Activated T-cell treated with anti-CD3 and anti-CD28 coated beads for 48 hours (primary cell): ENCODE measurements at regions not wholly inside any gene's neighbourhood (a gene's known extent, or its start where the extent isn't known, plus 50 kb on each side); places are given as distances from the start of the nearest gene placed in this dataset.

Experiments
- DNase-seq: peaks from one replicate; pipeline ENCODE4 v3.0.0-alpha.2; 2020; ENCODE audit warnings: low read depth

DNA sequence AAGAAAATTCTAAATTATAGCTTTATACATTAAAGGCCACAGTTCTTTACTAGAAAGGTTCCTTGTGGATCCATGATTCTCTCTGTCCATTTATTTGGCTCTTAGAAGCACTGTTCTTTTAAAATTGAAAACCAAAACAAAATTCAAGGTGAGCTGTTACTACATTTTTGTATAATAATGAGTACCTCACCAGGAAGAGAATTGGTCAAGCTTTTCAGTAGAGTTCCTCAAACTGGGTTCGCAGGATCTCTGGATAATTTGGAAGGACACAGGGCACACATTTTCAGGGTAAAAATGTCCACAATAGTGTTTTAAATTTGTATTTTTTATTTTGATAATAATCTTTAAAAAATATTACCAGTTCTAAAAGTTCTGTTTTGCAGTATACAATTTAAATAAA is 93.0 kb downstream of the PPP1R3A start:
- no peak for DNase-seq

DNA sequence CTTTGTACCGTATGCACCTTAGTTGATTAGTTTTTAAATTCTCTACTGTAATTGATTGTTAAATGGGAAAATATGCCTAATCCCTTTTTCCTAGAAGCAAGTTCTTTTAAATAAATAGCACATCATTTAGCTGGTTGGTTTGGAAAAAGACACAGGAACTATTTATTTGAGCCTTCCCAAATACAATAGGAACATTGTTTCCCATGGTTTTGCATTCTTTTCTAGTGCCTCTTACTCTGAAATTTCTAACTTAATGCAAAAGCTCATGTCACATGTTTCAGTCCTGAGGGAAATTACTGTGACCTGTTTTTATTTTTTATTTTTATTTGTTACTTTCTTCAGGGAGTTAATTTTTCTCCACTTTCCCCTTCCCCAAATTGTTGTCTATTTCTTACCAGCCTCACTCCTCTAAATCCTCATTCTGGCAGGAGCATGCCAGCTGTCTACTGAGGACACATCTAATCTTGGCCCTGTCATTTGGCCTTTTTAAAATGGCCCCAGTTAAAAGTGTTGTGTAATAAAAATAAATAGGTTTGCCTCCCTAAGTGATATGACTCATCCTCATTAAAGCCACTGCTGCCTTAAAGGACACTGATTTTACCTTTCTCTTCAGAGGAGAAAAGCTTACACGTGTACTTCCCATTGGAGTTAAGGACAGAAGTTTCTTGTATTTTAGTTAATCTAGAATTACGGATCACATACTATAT is 94.5 kb downstream of the PPP1R3A start:
- no peak for DNase-seq

DNA sequence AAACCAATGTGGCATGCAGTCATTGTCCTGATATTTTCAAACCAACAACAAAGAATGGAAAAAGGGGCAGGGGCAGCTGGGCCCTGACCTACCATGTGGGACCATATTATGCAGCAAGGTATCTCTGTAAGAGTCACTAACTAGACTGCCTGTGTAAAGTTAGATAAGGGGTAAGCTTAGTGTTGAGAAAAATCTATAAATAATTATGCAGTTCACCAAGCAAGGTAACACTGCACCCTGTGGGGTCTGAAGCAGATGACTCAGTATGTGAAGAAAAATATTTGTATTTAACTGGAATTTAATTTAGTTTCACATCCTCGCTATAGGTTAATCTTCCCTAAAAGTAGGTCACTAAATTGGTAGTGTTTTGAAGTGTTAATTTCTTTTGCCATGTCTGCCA is 99.3 kb downstream of the PPP1R3A start:
- DNase-seq: no peak

DNA sequence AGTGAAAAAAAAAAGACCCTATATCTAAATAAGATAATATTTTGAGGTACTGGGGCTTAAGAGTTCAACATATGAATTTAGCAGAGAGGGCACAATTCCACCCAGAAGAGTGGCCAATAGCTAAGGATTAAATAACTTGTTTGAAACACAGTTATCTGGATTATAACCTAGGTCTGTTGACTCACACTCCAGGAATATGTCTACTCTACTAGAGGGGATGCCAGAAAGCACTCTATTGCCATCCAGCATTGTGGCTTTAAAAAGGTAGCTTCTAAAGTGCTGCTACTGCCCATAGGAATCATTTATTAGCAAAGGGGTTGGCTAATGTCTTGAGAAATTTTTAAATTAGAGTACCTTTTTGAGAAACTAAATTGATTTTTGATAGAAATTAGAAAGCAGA is 102.2 kb downstream of the PPP1R3A start:
- no peak for DNase-seq

DNA sequence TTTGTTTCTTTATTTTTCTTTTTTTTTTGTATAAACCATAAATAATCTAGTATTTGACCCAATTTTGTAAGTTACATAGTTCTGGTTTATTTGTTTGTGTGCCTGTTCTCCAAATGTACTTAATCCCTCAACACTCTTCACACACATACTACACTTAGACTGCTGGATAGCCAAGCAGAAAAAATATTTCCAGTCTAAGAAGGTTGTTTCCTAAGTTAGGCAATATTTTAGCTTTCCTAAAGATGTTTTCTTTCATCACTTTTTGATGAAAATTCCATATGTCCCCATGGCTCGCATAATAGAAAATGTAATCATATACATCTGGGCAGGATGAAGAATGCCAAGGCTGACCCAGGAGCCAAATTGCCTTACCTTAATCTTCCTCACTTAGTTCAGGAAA is 105.3 kb downstream of the PPP1R3A start:
- DNase-seq: no peak

DNA sequence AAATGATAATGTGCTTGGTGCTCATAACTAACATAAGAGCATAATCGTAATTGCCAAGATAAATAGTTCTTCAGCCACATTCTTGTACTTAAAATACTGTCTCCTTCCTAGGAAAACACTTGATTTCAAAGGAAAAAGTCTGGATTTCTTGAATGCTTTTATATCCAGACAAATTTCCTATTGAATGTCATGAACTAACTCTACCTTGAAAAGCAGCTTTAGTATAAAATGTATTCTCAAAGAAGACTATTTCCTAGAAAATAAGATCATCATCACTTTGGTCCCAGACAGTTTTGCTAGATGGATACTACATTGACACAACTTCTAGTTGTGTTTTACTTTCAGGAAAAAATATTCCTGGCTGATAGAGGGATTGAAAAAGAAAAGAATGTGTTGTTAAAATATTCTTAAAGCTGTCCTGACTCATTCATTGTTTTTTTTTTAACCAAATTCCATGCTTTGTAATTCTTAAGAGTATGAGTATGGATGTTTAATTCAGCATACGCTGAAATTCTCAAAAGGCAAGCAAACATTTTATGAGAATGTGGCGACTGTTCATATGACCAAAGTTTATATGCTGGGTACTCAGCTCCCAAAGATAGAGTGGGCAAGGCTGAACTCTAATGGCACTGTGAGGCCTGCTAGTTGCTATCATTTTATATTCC is 106.1 kb downstream of the PPP1R3A start:
- DNase-seq: no peak

DNA sequence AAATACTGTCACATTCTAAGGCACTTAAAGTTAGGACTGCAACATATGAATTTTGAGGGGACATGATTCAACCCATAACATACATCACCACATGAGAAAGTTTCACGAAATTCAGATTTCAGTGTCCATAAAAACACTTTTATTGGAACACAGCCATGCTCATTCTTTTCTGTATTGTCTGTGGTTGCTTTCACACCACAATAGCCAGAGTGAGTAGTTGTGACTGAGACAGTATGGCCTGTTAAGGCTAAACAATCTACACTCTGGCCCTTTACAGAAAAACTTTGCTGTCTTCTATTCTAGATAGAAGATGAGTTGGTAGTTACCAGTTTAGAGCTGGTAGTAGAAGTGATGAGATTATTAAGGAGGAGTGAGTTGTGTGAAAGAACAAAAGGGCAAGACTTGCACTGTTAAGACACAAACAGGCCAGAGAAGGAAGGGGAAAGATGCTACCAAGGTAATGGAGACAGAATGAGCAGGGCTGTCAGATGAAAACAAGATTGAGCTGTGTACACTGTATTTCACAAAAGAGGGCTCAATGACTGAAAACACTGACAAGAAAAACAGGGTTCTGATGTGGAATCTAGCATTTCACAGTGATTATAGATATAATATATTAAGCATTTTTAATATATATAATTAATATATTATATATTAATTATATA is 108.6 kb downstream of the PPP1R3A start:
- no peak for DNase-seq

DNA sequence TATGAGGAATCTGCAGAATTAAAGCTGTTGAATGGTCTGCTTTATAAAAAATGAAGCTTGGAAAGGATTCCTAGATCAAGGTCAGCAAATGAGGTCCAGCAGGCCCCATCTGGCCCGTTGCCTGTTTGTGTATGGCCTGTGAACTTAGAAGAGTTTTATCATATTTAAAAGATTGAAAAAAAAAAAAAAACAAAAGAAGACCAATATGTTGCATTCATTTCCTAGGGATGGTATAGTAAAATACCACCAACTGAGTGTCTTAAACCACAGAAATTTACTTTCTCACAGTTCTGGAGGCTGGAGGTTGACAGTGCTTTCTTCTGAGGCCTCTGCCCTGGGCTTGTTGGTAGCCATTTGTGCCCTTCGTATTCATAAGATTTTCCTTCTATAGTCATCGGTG is 109.2 kb downstream of the PPP1R3A start:
- no peak for DNase-seq

DNA sequence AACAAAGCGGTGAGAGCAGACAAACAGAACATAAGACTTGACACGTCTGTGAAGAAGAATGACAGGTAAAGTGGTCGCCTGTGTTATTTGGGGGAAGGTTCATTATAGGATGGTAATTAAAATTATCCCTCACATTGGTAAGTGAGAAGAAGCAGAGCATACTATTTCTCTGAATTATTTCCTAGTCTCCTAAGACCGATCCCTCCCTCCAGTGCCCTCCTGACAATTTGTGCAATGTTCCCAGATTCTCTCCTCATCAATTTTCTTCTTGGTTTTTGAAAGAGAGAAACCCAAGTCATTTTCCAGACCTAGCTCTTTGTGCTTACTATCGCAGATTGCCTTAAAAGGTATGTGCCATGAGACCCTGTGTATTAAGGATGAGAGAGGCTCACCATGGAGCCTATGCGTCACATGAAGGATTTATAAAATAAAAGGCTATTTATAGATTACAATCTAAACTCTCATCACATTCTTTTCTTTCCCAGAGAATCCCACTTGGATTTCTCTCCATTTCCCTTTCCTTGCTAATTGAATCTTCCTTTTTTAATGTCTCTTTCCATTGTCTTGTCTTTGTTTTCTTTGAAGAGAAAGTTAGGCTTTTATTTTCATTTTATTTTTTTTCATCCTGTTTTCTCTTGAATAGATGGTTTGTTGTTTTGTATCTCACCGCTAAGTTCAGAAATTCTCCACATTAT is 112.0 kb downstream of the PPP1R3A start:
- no peak for DNase-seq

DNA sequence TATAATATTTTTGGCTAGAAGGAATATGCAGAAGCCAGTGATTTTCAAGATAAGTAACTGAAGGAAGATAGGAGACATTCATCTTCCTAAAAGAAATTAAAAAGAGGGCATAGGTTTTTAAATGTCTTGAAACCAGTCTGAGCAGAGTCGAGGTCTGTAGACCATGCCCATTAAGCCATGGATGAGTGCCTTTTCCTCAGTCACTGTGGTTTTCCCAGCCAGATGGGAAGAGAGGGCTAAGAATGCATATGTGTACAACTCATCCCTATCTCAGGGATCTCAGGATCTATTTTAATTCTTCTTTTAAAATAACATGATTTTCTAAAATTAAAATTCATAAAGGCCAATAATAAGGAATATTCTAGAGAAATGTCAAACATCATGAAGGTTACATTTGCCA is 112.8 kb downstream of the PPP1R3A start:
- DNase-seq: no peak

DNA sequence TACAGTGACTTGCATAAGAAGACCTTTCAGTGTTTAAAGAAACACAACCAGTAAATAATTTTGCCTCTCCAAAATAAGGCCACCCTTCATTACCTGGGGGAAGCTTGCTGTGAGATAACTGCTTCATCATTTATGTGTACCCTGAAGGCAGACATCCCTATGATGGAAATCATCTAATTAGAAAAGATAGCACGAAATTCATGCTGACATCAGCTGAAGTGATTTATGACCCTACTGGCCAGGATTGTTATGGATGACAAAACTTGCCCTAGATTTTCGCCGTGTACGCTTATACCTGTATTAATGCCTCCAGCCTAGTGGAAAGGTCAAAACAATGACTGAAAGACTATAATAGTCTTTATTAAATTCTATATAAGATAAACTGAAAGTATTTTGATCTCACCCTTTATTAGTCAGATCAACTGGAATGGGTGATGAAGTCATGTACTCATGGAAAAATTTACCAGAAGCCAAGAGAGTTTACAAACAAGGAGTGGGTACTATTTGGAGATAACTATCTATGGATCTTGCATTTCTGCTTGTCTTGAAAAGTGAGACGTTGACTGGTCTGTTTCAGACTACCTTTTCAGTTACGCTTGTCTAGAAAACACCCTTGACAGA is 114.2 kb downstream of the PPP1R3A start:
- no peak for DNase-seq

DNA sequence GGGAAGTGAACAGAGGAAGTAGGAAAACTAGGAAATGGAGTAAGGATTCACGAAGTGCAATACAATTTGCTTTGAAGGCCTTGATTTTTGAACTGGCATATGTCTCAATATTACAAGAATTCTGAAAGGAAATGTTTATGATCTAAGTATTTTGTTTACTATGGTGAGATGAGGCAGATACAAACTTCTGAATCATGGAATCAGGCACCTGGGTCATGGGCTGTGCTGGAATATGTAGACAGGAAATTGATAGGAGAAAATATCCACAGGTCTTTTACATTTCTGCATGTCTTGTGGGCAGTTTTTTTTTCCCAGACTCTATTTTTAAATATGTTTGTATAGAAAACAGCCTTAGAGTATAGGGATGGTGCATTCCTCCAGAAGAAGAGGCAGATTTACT is 117.1 kb downstream of the PPP1R3A start:
- DNase-seq: no peak

DNA sequence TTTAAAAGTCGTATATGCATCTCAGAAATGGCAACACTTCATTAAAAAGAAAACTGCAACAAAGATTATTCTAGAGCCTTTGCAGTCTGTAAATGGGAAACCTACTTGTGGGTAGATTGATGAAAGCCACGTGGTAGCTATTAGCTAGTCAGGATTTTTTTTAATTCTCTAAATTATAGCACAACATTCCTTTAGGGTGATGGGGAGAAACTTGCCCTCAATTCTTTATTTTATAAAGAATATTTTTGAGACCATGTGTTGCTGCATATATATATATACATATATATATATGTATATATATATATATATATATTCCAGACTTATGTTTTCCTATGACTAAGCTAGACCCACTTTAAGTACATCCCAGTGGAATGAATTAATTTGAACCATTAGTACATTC is 118.0 kb downstream of the PPP1R3A start:
- DNase-seq: no peak

DNA sequence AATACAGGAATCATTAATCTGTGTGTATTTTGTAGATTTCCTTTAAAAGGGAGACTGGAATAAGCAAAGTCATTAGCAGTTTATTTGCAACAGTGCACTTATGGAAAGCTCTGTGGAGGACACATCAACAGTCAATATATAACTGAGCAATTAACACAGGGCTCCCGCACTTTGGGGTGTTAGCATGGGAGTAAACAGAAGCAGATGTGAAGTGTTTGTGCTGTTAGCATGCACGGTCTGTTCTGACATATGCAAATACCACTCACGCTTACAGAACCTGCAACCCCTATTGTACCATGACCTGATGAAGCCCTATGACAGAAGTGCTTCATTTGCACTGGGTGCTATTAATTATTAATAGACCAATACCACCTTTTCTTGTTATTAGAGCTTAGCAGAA is 118.9 kb downstream of the PPP1R3A start:
- no peak for DNase-seq

DNA sequence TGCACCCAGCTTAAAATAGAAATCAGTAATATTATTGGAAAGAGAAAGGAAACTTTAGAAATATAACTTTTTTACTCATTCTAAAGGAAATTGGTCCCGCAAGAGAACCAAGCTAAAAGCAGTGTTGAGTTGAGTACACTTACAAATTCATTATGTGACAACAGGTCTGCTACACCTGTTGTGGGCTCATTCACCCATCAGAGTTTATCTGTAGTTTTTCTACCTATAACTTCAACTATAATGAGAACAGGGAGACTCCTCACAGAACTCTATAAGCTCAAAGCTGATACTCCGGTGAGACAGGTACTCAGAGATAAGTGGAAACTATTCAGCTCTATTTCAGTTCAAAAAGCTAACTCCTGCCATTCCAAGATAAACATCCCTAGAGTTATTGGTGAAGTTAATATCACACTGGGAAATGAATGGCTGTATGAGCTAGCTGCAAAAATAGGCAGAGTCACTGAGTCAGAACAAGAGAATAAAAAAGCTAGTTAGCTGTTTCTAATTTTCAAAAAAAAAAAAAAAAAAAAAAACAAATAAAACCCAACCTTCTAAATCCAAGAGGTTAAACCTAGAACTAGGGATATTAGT is 121.3 kb downstream of the PPP1R3A start:
- no peak for DNase-seq

DNA sequence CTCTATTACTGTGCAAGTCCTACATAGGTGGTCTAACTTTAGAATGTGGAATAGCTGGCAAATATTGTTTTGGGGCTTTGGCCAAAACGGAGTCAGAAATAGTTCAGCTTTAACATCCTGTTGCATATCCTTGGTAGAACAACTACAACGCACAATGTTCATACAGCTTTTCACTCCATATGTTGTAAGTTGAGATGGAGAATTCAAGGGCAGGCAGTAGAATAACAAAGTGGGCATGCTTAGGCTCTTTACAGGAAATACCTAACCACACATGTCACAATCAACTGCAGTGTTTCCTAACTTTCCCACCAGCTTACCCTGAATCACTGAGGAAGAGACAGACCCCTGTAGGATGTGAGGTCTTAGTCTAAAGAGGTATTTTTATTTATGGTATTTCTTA is 122.3 kb downstream of the PPP1R3A start:
- no peak for DNase-seq

DNA sequence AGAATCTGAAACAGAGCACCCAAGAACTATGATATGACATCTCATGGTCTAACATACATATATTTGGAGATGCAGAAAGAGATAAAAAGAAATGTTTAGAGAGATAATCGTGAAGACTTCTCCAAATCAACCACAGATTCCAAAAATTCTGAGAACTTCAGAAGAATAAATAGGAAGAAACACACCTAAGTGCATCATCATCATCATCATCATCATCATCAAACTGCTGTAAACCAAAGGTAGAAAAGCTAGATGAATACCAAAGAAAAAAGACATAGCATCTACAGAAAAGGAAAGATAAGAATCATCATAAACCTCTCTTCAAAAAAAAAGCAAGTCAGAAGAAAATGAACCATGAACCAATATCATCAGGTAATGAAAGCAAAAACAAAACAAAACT is 124.2 kb downstream of the PPP1R3A start:
- no peak for DNase-seq

DNA sequence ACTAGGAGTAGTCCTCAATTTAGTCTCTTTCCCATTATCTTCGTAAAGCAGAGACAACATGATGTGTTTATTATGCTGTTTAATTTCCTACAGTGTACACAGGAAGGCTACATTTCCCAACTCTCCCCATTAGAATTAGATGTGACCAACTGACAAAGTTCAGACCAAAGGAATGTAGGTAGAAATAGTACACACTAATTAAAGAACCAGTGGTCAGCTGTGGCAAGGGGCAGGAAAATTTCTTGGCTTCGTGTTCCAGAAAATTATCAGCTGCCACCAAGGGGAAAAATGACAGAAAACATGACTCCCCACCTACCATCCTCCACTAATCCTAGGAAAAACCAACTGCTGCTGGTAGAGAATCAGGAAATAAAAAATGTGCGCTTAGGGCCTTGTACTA is 125.6 kb downstream of the PPP1R3A start:
- no peak for DNase-seq

DNA sequence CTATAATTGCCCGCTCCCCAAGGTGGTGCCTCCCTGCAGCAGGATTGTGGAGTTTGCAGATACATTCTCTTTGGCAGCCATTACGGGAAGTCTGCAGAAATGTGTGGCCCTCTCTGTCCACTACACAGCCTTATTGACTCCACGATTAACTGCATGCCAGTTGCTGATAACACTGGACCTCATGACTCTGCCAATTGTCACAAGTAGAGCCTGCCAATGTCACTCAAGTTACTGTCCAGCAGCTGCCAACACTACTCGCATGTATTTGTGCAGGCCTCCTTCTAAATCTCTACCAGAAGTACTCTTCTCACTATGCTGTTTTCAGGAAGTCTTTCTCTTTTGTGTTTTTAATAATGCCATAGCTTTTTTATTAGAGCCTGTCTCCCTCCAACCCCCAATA is 128.8 kb downstream of the PPP1R3A start:
- DNase-seq: no peak

DNA sequence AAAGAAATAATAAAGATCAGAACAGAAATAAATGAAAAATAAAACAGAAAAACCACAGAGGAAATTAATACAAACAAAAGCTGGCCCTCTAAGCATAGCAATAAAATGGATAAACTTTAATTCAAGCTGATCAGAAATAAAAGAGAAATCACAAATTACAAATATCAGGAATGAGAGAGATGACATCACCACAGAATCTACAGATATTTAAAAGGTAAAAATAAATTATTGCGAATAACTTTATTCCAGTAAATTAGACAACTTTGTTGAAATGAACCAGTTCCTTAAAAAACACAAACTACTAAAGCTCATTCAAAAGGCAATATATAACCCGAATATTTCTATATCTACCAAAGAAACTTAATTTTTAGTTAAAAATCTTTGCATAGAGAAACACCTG is 131.7 kb downstream of the PPP1R3A start:
- no peak for DNase-seq

DNA sequence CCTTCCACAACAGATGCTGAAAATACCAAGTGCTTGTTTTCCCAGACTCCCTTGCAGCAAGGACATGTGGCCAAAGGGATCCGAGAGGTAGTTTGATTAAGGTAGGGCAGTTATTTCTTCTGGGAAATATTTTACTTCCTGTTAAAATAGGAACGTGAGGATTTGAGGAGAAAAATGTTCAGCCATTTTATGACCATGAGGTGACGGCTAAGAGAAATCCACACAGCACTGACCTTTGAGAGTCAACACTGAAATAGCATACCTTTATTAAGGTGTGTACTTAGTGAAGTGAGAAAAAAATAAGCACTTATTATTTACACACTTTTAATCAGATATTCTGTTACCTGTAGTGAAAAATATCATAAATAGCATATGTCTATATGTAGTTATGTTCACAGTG is 133.9 kb downstream of the PPP1R3A start:
- DNase-seq: no peak

DNA sequence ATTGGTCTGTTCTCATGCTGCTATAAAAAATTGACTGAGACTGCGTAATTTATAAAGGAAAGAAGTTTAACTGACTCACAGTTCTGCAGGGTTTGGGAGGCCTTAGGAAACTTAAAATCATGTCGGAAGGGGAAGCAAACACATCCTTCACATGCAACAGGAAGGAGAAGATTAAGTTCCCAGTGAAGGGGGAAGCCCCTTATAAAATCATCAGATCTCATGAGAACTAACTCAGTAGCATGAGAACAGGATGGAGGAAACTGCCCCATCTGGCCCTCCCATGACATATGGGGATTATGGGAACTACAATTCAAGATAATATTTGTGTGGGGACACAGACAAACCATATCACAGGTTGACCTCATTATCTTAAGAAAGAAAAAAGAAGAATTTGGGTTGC is 134.5 kb downstream of the PPP1R3A start:
- no peak for DNase-seq
